Mucosa of descending colon (tissue), 3 donors: ENCODE measurements at regions not wholly inside any gene's neighbourhood (a gene's known extent, or its start where the extent isn't known, plus 50 kb on each side); places are given as distances from the start of the nearest gene placed in this dataset.

Experiments used
- ATAC-seq: fragments of 200-7000 bp; cut with Tn5 transposase; one replicate; pipeline ENCODE4 v1.9.1; 2020; ENCODE audit warnings: mild to moderate bottlenecking, moderate library complexity
- DNase-seq, 3 donors: peaks; one replicate each; pipeline ENCODE4 v3.0.0-alpha.2; 2020
- H3K36me3 ChIP-seq: fragments of 200-600 bp; one replicate; pipeline ENCODE4 v1.8.0; 2021; ENCODE audit warnings: low read depth, mild to moderate bottlenecking
- H3K4me1 ChIP-seq: fragments of 200-600 bp; one replicate; pipeline ENCODE4 v1.8.0; 2021; ENCODE audit warnings: low read depth, mild to moderate bottlenecking
- H3K4me3 ChIP-seq: fragments of 200-600 bp; one replicate; pipeline ENCODE4 v1.8.0; 2021; ENCODE audit warnings: mild to moderate bottlenecking
- H3K9me3 ChIP-seq: fragments of 200-600 bp; one replicate; pipeline ENCODE4 v1.8.0; 2021; ENCODE audit warnings: mild to moderate bottlenecking
- CTCF ChIP-seq: fragments of 200-600 bp; IDR thresholded peaks from one replicate; pipeline ENCODE4 v1.8.0; 2022; ENCODE audit warnings: antibody characterized with exemption, mild to moderate bottlenecking
- intact Hi-C, 2 donors: fragments of 100-400 bp; cut with DNase I in 1 of 2; cut with micrococcal nuclease in 1 of 2; formaldehyde crosslinking; loops; one replicate each; pipeline versions ENCODE4 v1.11.0 to v1.11.1; 2022; cut with DNase I, micrococcal nuclease
- donor health status: DM: no; HTN: no; CAD: no; lungs with moderate emphysema.
- donor health status: DM: no; HTN: no; CAD: no.
- donor health status: DM: no; HTN: yes; CAD: no.

- Histone ChIP-seq H3K9me3 (no peaks in the 10 kb centered on the region), H3K36me3 (no peaks in the 10 kb centered on the region), H3K4me1 (no peaks in the 10 kb centered on the region), H3K4me3 (no peak overlapping the region)
- intact Hi-C loops, result no loop called here
- TF ChIP-seq CTCF, result no peak
- DNase-seq (no peak), ATAC-seq (no peak)
These were observed 106.0 kb upstream of the RPS23 start for GRCh38 chr5:82384034-82384750.

- Histone ChIP-seq H3K9me3 (no peaks in the 10 kb centered on the region), H3K4me3 (no peak overlapping the region), H3K4me1 (no peaks in the 10 kb centered on the region), H3K36me3 (no peaks in the 10 kb centered on the region)
- ATAC-seq (no peak), DNase-seq (no peak)
- no peak for TF ChIP-seq CTCF
- intact Hi-C loops, result no loop called here
These were observed 103.4 kb upstream of the RPS23 start for GRCh38 chr5:82381591-82381990.

- Histone ChIP-seq H3K4me3 (no peak overlapping the region), H3K36me3 (no peaks in the 10 kb centered on the region), H3K4me1 (no peaks in the 10 kb centered on the region), H3K9me3 (no peaks in the 10 kb centered on the region)
- intact Hi-C loops, result no loop called here
- no peak for ATAC-seq
- DNase-seq, result no peak
- TF ChIP-seq CTCF, result no peak
These were observed 98.2 kb upstream of the RPS23 start for GRCh38 chr5:82376307-82376706.

GRCh38 chr5:82375488-82376244 is 97.5 kb upstream of the RPS23 start:
- H3K4me1 ChIP-seq, result no peaks in the 10 kb centered on the region
- H3K9me3 ChIP-seq, result no peaks in the 10 kb centered on the region
- DNase-seq (no peak), ATAC-seq (no peak)
- TF ChIP-seq CTCF, result no peak
- no peak overlapping the region for H3K4me3 ChIP-seq
- H3K36me3 ChIP-seq, result no peaks in the 10 kb centered on the region
- intact Hi-C loops, result no loop called here

GRCh38 chr5:82374637-82375036 is 96.5 kb upstream of the RPS23 start:
- Histone ChIP-seq H3K36me3 (no peaks in the 10 kb centered on the region), H3K4me1 (no peaks in the 10 kb centered on the region), H3K4me3 (no peak overlapping the region), H3K9me3 (no peaks in the 10 kb centered on the region)
- TF ChIP-seq CTCF, result no peak
- intact Hi-C loops, result no loop called here
- DNase-seq (no peak), ATAC-seq (no peak)
